ENCODE measurements at regions not wholly inside any gene's neighbourhood (a gene's known extent, or its start where the extent isn't known, plus 50 kb on each side); places are given as distances from the start of the nearest gene placed in this dataset.

DNA sequence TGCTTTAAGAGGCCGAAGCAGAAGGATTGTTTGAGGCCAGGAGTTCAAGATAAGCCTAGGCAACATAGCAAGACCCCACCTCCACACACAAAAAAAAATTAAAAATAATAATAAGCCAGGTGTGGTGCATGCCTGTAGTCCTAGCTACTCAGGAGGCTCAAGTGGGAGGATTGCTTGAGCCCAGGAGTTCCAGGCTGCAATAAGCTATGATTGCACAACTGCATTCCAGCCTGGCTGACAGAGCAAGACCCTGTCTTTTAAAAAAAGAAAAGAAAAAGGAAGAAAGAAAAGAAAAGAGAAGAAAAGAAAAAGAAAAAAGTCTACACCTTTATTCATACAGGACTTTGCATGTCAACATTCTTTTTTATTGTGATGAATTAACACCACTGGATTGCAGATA is 2125.8 kb downstream of the MAT2B start:
- H3K27ac ChIP-seq (ENCODE audit: low read length): no peak overlapping the region
- H3K9me3 ChIP-seq (ENCODE audit: low read length): no peaks in the 10 kb centered on the region
- no peaks in the 10 kb centered on the region for H4K20me1 ChIP-seq (ENCODE audit: insufficient read depth)
- TF ChIP-seq RAD21 (conservative IDR thresholded peaks at IDR 0.05) (no peak), MXI1 (conservative IDR thresholded peaks at IDR 0.05; ENCODE audit: poor library complexity, severe bottlenecking) (no peak), TAF1 (IDR thresholded peaks at IDR 0.05; ENCODE audit: low read depth) (no peak), EZH2 (IDR thresholded peaks at IDR 0.05; ENCODE audit: borderline replicate concordance, insufficient read depth, low read length, poor library complexity, severe bottlenecking) (no peak)
- no peaks in the 10 kb centered on the region for H3K36me3 ChIP-seq (ENCODE audit: insufficient read depth, low read length)
- no peak overlapping the region for H2AFZ ChIP-seq (ENCODE audit: low read depth, low read length)
- no peak overlapping the region for H3K4me3 ChIP-seq (ENCODE audit: low read length)
- no peaks in the 10 kb centered on the region for H3K79me2 ChIP-seq (replicated peaks; ENCODE audit: insufficient read depth, low read length)
- no peak overlapping the region for H3K9ac ChIP-seq (ENCODE audit: low read length)
- no peaks in the 10 kb centered on the region for H3K9me2 ChIP-seq (ENCODE audit: insufficient read depth, low read length)
- H3K4me2 ChIP-seq (ENCODE audit: low read length): no peak overlapping the region
- H3K27me3 ChIP-seq (ENCODE audit: insufficient read depth, low read depth, low read length): no peaks in the 10 kb centered on the region
- H3F3A ChIP-seq (ENCODE audit: insufficient read depth, low read length, poor library complexity, severe bottlenecking): no peaks in the 10 kb centered on the region

DNA sequence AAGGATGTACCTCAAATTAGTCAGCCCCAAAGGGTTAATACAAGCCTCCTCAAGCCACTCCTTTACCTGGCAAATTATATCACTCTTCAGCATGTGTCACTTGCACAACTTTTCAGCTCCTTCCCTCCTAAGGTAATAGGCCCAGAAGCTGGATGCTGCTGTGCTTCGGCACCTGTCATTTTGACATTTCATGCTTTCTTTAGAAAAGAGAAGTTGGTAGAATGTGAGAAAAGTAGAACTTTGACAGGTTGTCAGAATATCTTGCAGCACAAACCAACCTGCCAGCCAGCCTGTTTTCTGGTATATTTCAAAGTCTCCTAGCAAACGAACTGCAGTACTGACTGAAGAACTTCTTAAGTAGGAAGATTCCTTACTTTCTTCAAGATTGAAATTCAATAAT is 2136.9 kb downstream of the MAT2B start:
- Histone ChIP-seq H3K36me3 (ENCODE audit: insufficient read depth, low read length) (no peaks in the 10 kb centered on the region), H4K20me1 (ENCODE audit: insufficient read depth) (no peaks in the 10 kb centered on the region), H2AFZ (ENCODE audit: low read depth, low read length) (no peak overlapping the region), H3K4me2 (ENCODE audit: low read length) (no peak overlapping the region), H3K9me2 (ENCODE audit: insufficient read depth, low read length) (no peaks in the 10 kb centered on the region), H3K79me2 (replicated peaks; ENCODE audit: insufficient read depth, low read length) (no peaks in the 10 kb centered on the region), H3K27ac (ENCODE audit: low read length) (no peak overlapping the region), H3K9ac (ENCODE audit: low read length) (no peak overlapping the region), H3F3A (ENCODE audit: insufficient read depth, low read length, poor library complexity, severe bottlenecking) (no peaks in the 10 kb centered on the region), H3K4me3 (ENCODE audit: low read length) (no peak overlapping the region), H3K9me3 (ENCODE audit: low read length) (no peaks in the 10 kb centered on the region), H3K27me3 (ENCODE audit: insufficient read depth, low read depth, low read length) (no peaks in the 10 kb centered on the region)
- TF ChIP-seq RAD21 (conservative IDR thresholded peaks at IDR 0.05): no peak
- TF ChIP-seq POLR2AphosphoS5 (IDR thresholded peaks at IDR 0.05): peak; percentile 17
- peak; percentile 65 for TF ChIP-seq EP300 (conservative IDR thresholded peaks at IDR 0.05; ENCODE audit: poor library complexity, severe bottlenecking)

DNA sequence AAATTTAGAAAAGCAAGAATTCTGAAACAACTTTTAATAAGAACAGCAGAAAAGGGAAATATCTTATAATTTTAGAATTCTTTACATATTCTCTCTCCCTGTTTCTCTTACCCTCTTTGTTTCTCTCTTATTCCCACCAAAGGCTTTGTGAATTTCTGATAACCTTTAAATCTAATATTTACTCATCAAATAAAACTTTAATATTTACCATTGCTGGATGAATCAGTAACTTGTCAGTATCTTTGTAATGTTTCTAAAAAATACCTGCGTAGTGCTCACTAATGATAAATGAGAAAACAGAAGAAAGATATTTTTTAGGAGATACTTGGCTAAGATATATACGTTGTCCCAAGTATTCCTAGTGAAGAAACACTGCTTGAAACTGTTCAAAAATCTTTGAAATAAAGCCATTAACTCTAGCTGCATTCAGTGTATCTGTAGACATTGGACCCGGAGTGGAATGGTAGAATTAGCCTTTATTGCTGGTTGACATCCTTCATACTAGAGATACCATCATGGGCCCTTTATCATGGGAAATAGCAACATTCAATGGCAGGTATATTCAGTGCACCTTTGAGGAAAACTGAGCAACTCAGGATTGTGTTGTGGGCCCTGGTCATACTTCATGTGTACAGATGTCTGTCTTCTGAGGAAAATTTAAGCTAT is 2160.4 kb downstream of the MAT2B start:
- H3K9me3 ChIP-seq (ENCODE audit: low read length): no peaks in the 10 kb centered on the region

More for the DNA sequence above, 2160.4 kb downstream of the MAT2B start:
- H3K27ac ChIP-seq (ENCODE audit: low read length): no peak overlapping the region
- no peak overlapping the region for H3K4me3 ChIP-seq (ENCODE audit: low read length)
- no peak overlapping the region for H3K4me2 ChIP-seq (ENCODE audit: low read length)
- H3K9ac ChIP-seq (ENCODE audit: low read length): no peak overlapping the region
- no peak overlapping the region for H2AFZ ChIP-seq (ENCODE audit: low read depth, low read length)
- no peaks in the 10 kb centered on the region for H3F3A ChIP-seq (ENCODE audit: insufficient read depth, low read length, poor library complexity, severe bottlenecking)
- no peaks in the 10 kb centered on the region for H3K27me3 ChIP-seq (ENCODE audit: insufficient read depth, low read depth, low read length)
- no peaks in the 10 kb centered on the region for H3K36me3 ChIP-seq (ENCODE audit: insufficient read depth, low read length)
- no peak for TF ChIP-seq RAD21 (conservative IDR thresholded peaks at IDR 0.05)
- no peak for TF ChIP-seq EP300 (conservative IDR thresholded peaks at IDR 0.05; ENCODE audit: poor library complexity, severe bottlenecking)
- TF ChIP-seq, protein P1, sequence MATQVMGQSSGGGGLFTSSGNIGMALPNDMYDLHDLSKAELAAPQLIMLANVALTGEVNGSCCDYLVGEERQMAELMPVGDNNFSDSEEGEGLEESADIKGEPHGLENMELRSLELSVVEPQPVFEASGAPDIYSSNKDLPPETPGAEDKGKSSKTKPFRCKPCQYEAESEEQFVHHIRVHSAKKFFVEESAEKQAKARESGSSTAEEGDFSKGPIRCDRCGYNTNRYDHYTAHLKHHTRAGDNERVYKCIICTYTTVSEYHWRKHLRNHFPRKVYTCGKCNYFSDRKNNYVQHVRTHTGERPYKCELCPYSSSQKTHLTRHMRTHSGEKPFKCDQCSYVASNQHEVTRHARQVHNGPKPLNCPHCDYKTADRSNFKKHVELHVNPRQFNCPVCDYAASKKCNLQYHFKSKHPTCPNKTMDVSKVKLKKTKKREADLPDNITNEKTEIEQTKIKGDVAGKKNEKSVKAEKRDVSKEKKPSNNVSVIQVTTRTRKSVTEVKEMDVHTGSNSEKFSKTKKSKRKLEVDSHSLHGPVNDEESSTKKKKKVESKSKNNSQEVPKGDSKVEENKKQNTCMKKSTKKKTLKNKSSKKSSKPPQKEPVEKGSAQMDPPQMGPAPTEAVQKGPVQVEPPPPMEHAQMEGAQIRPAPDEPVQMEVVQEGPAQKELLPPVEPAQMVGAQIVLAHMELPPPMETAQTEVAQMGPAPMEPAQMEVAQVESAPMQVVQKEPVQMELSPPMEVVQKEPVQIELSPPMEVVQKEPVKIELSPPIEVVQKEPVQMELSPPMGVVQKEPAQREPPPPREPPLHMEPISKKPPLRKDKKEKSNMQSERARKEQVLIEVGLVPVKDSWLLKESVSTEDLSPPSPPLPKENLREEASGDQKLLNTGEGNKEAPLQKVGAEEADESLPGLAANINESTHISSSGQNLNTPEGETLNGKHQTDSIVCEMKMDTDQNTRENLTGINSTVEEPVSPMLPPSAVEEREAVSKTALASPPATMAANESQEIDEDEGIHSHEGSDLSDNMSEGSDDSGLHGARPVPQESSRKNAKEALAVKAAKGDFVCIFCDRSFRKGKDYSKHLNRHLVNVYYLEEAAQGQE (IDR thresholded peaks at IDR 0.05; ENCODE audit: borderline replicate concordance): no peak
- no peaks in the 10 kb centered on the region for H3K79me2 ChIP-seq (replicated peaks; ENCODE audit: insufficient read depth, low read length)
- no peaks in the 10 kb centered on the region for H4K20me1 ChIP-seq (ENCODE audit: insufficient read depth)
- no peaks in the 10 kb centered on the region for H3K9me2 ChIP-seq (ENCODE audit: insufficient read depth, low read length)
